WTC11 (cell line): ENCODE measurements at regions not wholly inside any gene's neighbourhood (a gene's known extent, or its start where the extent isn't known, plus 50 kb on each side); places are given as distances from the start of the nearest gene placed in this dataset.
"Not testable (repeated sequence)": the region's sequence is repeated elsewhere in the genome, so short reads cannot be mapped to it uniquely, and the experiment has no call there.

Experiments
- ATAC-seq: fragments of 200-7000 bp; cut with Tn5 transposase; 2 replicates; pipeline ENCODE4 v1.10.0; 2021; ENCODE audit warnings: mild to moderate bottlenecking, moderate library complexity
- CTCF ChIA-PET: fragments of 300-600 bp; sonication (Branson Sonifier 250); formaldehyde crosslinking; loops from one replicate; lab custom pipeline; 2021; ENCODE audit warnings: antibody characterized with exemption; lab: Charles Lee
- POLR2A ChIA-PET: fragments of 350-600 bp; sonication (Branson Sonifier 250); formaldehyde crosslinking; loops from one replicate; lab custom pipeline; 2021; ENCODE audit warnings: antibody characterized with exemption; lab: Charles Lee
- DNase-seq: peaks from one replicate; pipeline ENCODE4 v3.0.0; 2021; ENCODE audit warnings: low spot score
- H3K27ac Mint-ChIP-seq: 2 replicates; pipeline ENCODE4 v1.8.0; 2021; ENCODE audit warnings: mixed read lengths
- H3K27me3 Mint-ChIP-seq: 2 replicates; pipeline ENCODE4 v1.8.0; 2021; ENCODE audit warnings: low read depth, mild to moderate bottlenecking, moderate library complexity, mixed read lengths
- H3K36me3 Mint-ChIP-seq: 2 replicates; pipeline ENCODE4 v1.8.0; 2021; ENCODE audit warnings: mixed read lengths
- H3K4me1 Mint-ChIP-seq: 2 replicates; pipeline ENCODE4 v1.8.0; 2022; ENCODE audit warnings: mixed read lengths
- H3K4me3 Mint-ChIP-seq: 2 replicates; pipeline ENCODE4 v1.8.0; 2021; ENCODE audit warnings: mild to moderate bottlenecking, moderate library complexity, mixed read lengths
- H3K9me3 Mint-ChIP-seq: 2 replicates; pipeline ENCODE4 v1.8.0; 2021; ENCODE audit warnings: mixed read lengths
- E2F5 ChIP-seq: sonication (generic); formaldehyde crosslinking; IDR thresholded peaks from 2 replicates; pipeline ENCODE4 v1.8.1; 2022; ENCODE audit warnings: mild to moderate bottlenecking, moderate library complexity, missing genetic modification reagents
- ELF4 ChIP-seq: sonication (generic); formaldehyde crosslinking; IDR thresholded peaks from 2 replicates; pipeline ENCODE4 v1.8.1; 2022; ENCODE audit warnings: low read depth, mild to moderate bottlenecking, moderate library complexity, missing genetic modification reagents
- GABPB1 ChIP-seq: sonication (generic); formaldehyde crosslinking; IDR thresholded peaks from 2 replicates; pipeline ENCODE4 v1.8.1; 2023; ENCODE audit warnings: mild to moderate bottlenecking, missing genetic modification reagents
- GTF2I ChIP-seq: fragments of 250-450 bp; sonication (Bioruptor Pico); conservative IDR thresholded peaks from 2 replicates; pipeline ENCODE4 v1.4.0; 2021; ENCODE audit warnings: mild to moderate bottlenecking
- NR1H2 ChIP-seq: sonication (generic); formaldehyde crosslinking; IDR thresholded peaks from 2 replicates; pipeline ENCODE4 v1.9.0; 2021; ENCODE audit warnings: mild to moderate bottlenecking, moderate library complexity, missing genetic modification reagents
- PRDM15 ChIP-seq: sonication (generic); formaldehyde crosslinking; IDR thresholded peaks from 2 replicates; pipeline ENCODE4 v1.8.0; 2022; ENCODE audit warnings: missing genetic modification reagents
- PRRX2 ChIP-seq: fragments of 250-450 bp; sonication (Bioruptor Pico); IDR thresholded peaks from 2 replicates; pipeline ENCODE4 v1.8.0; 2021; ENCODE audit warnings: mild to moderate bottlenecking
- RORB ChIP-seq: fragments of 250-450 bp; sonication (Bioruptor Pico); IDR thresholded peaks from 2 replicates; pipeline ENCODE4 v1.9.0; 2021; ENCODE audit warnings: mild to moderate bottlenecking
- SMAD4 ChIP-seq: sonication (generic); formaldehyde crosslinking; IDR thresholded peaks from 2 replicates; pipeline ENCODE4 v1.8.0; 2022; ENCODE audit warnings: mild to moderate bottlenecking, missing genetic modification reagents
- SOX15 ChIP-seq: fragments of 250-450 bp; sonication (Bioruptor Pico); IDR thresholded peaks from 2 replicates; pipeline ENCODE4 v1.9.0; 2021; ENCODE audit warnings: mild to moderate bottlenecking
- TP53 ChIP-seq: sonication (generic); formaldehyde crosslinking; IDR thresholded peaks from 2 replicates; pipeline ENCODE4 v1.8.1; 2023; ENCODE audit warnings: mild to moderate bottlenecking, missing genetic modification reagents
- ZNF219 ChIP-seq: sonication (generic); formaldehyde crosslinking; IDR thresholded peaks from 2 replicates; pipeline ENCODE4 v1.8.0; 2023; ENCODE audit warnings: missing genetic modification reagents, mild to moderate bottlenecking, borderline replicate concordance
- ZNF317 ChIP-seq: sonication (generic); formaldehyde crosslinking; IDR thresholded peaks from 2 replicates; pipeline ENCODE4 v1.8.1; 2023; ENCODE audit warnings: low read depth, mild to moderate bottlenecking, moderate library complexity, missing genetic modification reagents, borderline replicate concordance
- TF ChIP-seq, protein P1 (sequence below): fragments of 250-450 bp; sonication (Bioruptor Pico); IDR thresholded peaks from 2 replicates; pipeline ENCODE4 v1.9.0; 2021; ENCODE audit warnings: moderate library complexity, mild to moderate bottlenecking, inconsistent platforms, borderline replicate concordance
- TF ChIP-seq, protein P2 (sequence below): fragments of 250-450 bp; sonication (Bioruptor Pico); IDR thresholded peaks from 2 replicates; pipeline ENCODE4 v1.8.0; 2021; ENCODE audit warnings: mild to moderate bottlenecking
- TF ChIP-seq, protein P3 (sequence below): fragments of 250-450 bp; sonication (Bioruptor Pico); IDR thresholded peaks from 2 replicates; pipeline ENCODE4 v1.9.0; 2021; ENCODE audit warnings: mild to moderate bottlenecking, borderline replicate concordance
- TF ChIP-seq, protein P4 (sequence below): fragments of 250-450 bp; sonication (Bioruptor Pico); conservative IDR thresholded peaks from 2 replicates; pipeline ENCODE4 v1.9.0; 2021; ENCODE audit warnings: mild to moderate bottlenecking
- TF ChIP-seq, protein P5 (sequence below): sonication (generic); formaldehyde crosslinking; conservative IDR thresholded peaks from 2 replicates; pipeline ENCODE4 v1.8.1; 2022; ENCODE audit warnings: mild to moderate bottlenecking, missing genetic modification reagents
- TF ChIP-seq, protein P6 (sequence below): sonication (generic); formaldehyde crosslinking; IDR thresholded peaks from 2 replicates; pipeline ENCODE4 v1.8.1; 2022; ENCODE audit warnings: missing genetic modification reagents, borderline replicate concordance

DNA sequence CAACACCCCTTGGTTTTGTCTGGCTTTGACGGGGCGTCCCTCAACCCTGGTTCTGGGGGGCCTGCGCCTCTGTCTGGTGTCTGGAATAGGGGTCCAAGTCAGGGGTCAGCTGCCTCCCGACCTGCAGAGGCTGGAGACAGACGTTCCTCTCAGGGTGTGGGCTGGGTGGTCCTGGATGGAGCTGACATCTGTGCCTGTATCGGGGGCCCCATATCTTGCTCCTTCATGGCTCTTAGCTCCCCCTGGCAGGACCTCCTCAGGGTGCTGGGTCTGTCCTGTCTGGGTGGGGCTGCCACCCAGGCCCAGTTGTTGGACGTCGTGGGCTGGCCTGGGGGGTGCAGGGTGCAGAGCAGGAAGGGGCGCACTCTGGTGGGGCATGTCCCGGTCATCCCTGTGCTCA is 374.8 kb downstream of the TMEM121 start (continued):
- no peak for TF ChIP-seq ELF4
- TF ChIP-seq ZNF317 (CRISPR knock-in tag) = no peak
- no peak for TF ChIP-seq SOX15 (CRISPR knock-in tag)
- no peak for TF ChIP-seq PRRX2 (CRISPR knock-in tag)
- TF ChIP-seq SMAD4 (CRISPR knock-in tag) = no peak
- TF ChIP-seq, all 79 proteins: peak for 0

- POLR2A ChIA-PET = no interaction called here
- Mint-ChIP-seq H3K27ac (no peak overlapping the region), H3K27me3 (peaks cover 4% of the 10 kb centered on the region; the same call in 1 of the 2 replicates), H3K4me1 (no peaks in the 10 kb centered on the region), H3K36me3 (peaks cover 44% of the 10 kb centered on the region), H3K9me3 (peaks cover 25% of the 10 kb centered on the region), H3K4me3 (no peak overlapping the region)
- TF ChIP-seq, protein P1, sequence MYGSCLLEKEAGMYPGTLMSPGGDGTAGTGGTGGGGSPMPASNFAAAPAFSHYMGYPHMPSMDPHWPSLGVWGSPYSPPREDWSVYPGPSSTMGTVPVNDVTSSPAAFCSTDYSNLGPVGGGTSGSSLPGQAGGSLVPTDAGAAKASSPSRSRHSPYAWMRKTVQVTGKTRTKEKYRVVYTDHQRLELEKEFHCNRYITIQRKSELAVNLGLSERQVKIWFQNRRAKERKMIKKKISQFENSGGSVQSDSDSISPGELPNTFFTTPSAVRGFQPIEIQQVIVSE = no peak
- TF ChIP-seq PRDM15 (no peak), E2F5 (CRISPR knock-in tag) (no peak), RORB (CRISPR knock-in tag) (no peak), TP53 (no peak), GTF2I (CRISPR knock-in tag) (no peak), ZNF219 (CRISPR knock-in tag) (no peak), NR1H2 (CRISPR knock-in tag) (no peak), GABPB1 (CRISPR knock-in tag) (no peak)
- TF ChIP-seq, protein P2, sequence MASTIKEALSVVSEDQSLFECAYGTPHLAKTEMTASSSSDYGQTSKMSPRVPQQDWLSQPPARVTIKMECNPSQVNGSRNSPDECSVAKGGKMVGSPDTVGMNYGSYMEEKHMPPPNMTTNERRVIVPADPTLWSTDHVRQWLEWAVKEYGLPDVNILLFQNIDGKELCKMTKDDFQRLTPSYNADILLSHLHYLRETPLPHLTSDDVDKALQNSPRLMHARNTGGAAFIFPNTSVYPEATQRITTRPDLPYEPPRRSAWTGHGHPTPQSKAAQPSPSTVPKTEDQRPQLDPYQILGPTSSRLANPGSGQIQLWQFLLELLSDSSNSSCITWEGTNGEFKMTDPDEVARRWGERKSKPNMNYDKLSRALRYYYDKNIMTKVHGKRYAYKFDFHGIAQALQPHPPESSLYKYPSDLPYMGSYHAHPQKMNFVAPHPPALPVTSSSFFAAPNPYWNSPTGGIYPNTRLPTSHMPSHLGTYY (CRISPR knock-in tag) = no peak
- TF ChIP-seq, protein P3, sequence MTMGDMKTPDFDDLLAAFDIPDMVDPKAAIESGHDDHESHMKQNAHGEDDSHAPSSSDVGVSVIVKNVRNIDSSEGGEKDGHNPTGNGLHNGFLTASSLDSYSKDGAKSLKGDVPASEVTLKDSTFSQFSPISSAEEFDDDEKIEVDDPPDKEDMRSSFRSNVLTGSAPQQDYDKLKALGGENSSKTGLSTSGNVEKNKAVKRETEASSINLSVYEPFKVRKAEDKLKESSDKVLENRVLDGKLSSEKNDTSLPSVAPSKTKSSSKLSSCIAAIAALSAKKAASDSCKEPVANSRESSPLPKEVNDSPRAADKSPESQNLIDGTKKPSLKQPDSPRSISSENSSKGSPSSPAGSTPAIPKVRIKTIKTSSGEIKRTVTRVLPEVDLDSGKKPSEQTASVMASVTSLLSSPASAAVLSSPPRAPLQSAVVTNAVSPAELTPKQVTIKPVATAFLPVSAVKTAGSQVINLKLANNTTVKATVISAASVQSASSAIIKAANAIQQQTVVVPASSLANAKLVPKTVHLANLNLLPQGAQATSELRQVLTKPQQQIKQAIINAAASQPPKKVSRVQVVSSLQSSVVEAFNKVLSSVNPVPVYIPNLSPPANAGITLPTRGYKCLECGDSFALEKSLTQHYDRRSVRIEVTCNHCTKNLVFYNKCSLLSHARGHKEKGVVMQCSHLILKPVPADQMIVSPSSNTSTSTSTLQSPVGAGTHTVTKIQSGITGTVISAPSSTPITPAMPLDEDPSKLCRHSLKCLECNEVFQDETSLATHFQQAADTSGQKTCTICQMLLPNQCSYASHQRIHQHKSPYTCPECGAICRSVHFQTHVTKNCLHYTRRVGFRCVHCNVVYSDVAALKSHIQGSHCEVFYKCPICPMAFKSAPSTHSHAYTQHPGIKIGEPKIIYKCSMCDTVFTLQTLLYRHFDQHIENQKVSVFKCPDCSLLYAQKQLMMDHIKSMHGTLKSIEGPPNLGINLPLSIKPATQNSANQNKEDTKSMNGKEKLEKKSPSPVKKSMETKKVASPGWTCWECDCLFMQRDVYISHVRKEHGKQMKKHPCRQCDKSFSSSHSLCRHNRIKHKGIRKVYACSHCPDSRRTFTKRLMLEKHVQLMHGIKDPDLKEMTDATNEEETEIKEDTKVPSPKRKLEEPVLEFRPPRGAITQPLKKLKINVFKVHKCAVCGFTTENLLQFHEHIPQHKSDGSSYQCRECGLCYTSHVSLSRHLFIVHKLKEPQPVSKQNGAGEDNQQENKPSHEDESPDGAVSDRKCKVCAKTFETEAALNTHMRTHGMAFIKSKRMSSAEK = no peak
- TF ChIP-seq, protein P4, sequence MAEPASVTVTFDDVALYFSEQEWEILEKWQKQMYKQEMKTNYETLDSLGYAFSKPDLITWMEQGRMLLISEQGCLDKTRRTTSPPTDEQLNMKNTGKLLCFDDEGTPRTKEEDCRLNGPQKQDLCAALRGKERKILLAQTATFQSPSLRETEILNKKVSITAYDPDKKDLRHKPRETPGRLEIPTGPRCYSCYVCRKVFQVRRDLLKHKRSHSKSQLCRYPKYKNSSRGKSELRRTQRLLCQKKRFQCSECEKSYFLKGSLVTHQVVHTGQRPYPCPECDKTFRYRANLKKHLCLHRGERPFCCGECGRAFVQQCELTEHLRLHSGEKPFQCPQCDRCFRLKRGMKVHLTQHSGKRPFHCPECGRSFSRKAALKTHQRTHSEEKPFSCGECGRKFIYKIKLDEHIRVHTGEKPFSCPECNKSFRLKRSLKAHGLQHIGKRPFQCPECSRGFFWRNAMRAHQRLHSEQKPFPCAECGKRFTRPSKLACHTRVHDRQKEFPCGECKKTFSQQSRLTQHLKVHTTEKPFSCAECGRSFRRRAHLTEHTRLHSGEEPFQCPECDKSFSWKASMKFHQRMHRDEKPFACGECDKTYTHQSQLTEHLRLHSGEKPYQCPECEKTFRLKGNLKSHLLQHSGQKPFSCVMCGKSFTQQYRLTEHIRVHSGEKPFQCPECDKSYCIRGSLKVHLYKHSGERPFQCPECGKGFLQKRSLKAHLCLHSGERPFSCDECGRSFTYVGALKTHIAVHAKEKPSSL (CRISPR knock-in tag) = no peak
- TF ChIP-seq, protein P5, sequence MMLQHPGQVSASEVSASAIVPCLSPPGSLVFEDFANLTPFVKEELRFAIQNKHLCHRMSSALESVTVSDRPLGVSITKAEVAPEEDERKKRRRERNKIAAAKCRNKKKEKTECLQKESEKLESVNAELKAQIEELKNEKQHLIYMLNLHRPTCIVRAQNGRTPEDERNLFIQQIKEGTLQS (CRISPR knock-in tag) = no peak
- TF ChIP-seq, protein P6, sequence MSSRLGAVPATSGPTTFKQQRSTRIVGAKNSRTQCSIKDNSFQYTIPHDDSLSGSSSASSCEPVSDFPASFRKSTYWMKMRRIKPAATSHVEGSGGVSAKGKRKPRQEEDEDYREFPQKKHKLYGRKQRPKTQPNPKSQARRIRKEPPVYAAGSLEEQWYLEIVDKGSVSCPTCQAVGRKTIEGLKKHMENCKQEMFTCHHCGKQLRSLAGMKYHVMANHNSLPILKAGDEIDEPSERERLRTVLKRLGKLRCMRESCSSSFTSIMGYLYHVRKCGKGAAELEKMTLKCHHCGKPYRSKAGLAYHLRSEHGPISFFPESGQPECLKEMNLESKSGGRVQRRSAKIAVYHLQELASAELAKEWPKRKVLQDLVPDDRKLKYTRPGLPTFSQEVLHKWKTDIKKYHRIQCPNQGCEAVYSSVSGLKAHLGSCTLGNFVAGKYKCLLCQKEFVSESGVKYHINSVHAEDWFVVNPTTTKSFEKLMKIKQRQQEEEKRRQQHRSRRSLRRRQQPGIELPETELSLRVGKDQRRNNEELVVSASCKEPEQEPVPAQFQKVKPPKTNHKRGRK = no peak
- ATAC-seq = no peak
- CTCF ChIA-PET = no interaction called here
- peak; percentile 1 for DNase-seq
Observed at GRCh38 chr14:105902131-105902898, 375.9 kb downstream of the TMEM121 start.

DNA sequence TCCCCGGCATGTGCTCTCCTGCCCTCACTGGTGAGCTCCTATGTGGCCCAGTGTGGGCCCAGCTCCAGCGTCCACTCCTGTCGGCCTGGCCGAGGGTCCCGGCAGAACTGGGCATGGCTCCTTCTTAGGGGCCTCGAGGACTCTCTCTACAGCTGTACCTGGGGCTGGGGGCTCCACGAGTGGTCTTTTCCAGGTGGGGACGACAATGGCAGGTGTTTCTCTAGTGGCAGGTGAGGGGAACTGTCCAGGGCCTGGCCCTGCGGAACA is 376.4 kb downstream of the TMEM121 start:
- H3K27ac Mint-ChIP-seq, CTCF ChIA-PET, ATAC-seq, H3K4me1 Mint-ChIP-seq, H3K27me3 Mint-ChIP-seq, H3K4me3 Mint-ChIP-seq, DNase-seq, POLR2A ChIA-PET: not testable (repeated sequence)
- Mint-ChIP-seq H3K36me3 (peaks cover 41% of the 10 kb centered on the region), H3K9me3 (peaks cover 20% of the 10 kb centered on the region)
